GM19438 (cell line): ENCODE measurements at regions not wholly inside any gene's neighbourhood (a gene's known extent, or its start where the extent isn't known, plus 50 kb on each side); places are given as distances from the start of the nearest gene placed in this dataset.
"Not testable (repeated sequence)": the region's sequence is repeated elsewhere in the genome, so short reads cannot be mapped to it uniquely, and the experiment has no call there.

Source experiments
- ATAC-seq: cut with Tn5 transposase; IDR thresholded peaks from one replicate; pipeline ENCODE4 v1.9.1; 2021; ENCODE audit warnings: low read depth; ENCODE audit not compliant: unreplicated experiment

GRCh38 chr6:168866534-168866933, 387.1 kb downstream of the THBS2 start:
- ATAC-seq: no peak

- ATAC-seq: no peak
Measured at GRCh38 chr6:168865522-168865921, 388.1 kb downstream of the THBS2 start.

- ATAC-seq: no peak
Measured at GRCh38 chr6:168864541-168865460, 388.8 kb downstream of the THBS2 start.

GRCh38 chr6:168863467-168863866, 390.2 kb downstream of the THBS2 start:
- ATAC-seq: no peak

- no peak for ATAC-seq
Measured at GRCh38 chr6:168862346-168862980, 391.2 kb downstream of the THBS2 start.

- no peak for ATAC-seq
Measured at GRCh38 chr6:168860987-168861386, 392.7 kb downstream of the THBS2 start.

- no peak for ATAC-seq
Measured at GRCh38 chr6:168860341-168860740, 393.3 kb downstream of the THBS2 start.

- ATAC-seq: no peak
Measured at GRCh38 chr6:168858926-168859325, 394.7 kb downstream of the THBS2 start.

- no peak for ATAC-seq
Measured at GRCh38 chr6:168856914-168857313, 396.7 kb downstream of the THBS2 start.

- no peak for ATAC-seq
Measured at GRCh38 chr6:168852376-168852884, 401.2 kb downstream of the THBS2 start.

GRCh38 chr6:168851460-168852375, 401.9 kb downstream of the THBS2 start:
- no peak for ATAC-seq

- not testable (repeated sequence) for ATAC-seq
Measured at GRCh38 chr6:168850027-168850736, 403.5 kb downstream of the THBS2 start.

- no peak for ATAC-seq
Measured at GRCh38 chr6:168849459-168849858, 404.2 kb downstream of the THBS2 start.

GRCh38 chr6:168848797-168849196, 404.8 kb downstream of the THBS2 start:
- ATAC-seq: no peak

GRCh38 chr6:168844821-168845609, 404.0 kb downstream of the SMOC2 start:
- no peak for ATAC-seq

- ATAC-seq: not testable (repeated sequence)
Measured at GRCh38 chr6:168842632-168843212, 401.7 kb downstream of the SMOC2 start.

- ATAC-seq: no peak
Measured at GRCh38 chr6:168841609-168842278, 400.8 kb downstream of the SMOC2 start.

- not testable (repeated sequence) for ATAC-seq
Measured at GRCh38 chr6:168840932-168841331, 399.9 kb downstream of the SMOC2 start.
